K562 (cell line): ENCODE measurements at regions not wholly inside any gene's neighbourhood (a gene's known extent, or its start where the extent isn't known, plus 50 kb on each side); places are given as distances from the start of the nearest gene placed in this dataset.

Source experiments
- ATAC-seq: fragments of 200-7000 bp; cut with Tn5 transposase; 3 replicates; pipeline ENCODE4 v1.9.1; 2020; ENCODE audit warnings: moderate library complexity
- BruUV-seq: library from RNA; stranded (reverse); fragments of 400-500 nt; replicated peaks from 2 replicates; lab custom pipeline; 2021; lab: Mats Ljungman, UMichigan
- CTCF ChIA-PET: fragments of 300-600 bp; formaldehyde crosslinking; extraction: SDS; loops from one replicate; lab custom pipeline; 2021; ENCODE audit warnings: low intra/inter-chr PET ratio; lab: Yijun Ruan, JAX
- POLR2A ChIA-PET: fragments of 300-600, 350-650 bp; sonication (Branson Sonifier 250); formaldehyde crosslinking; extraction: SDS; loops from one replicate; lab custom pipeline; 2021; ENCODE audit warnings: antibody characterized with exemption, inconsistent platforms; lab: Yijun Ruan, JAX
- DNase-seq, 4 experiments: peaks; one replicate each; pipeline versions ENCODE4 v3.0.0 to v3.0.0-alpha.2; 2011 to 2018; ENCODE audit warnings: low spot score in 3 of 4, mixed read lengths in 3 of 4; ENCODE audit errors: extremely low read depth in 1 of 4
- FAIRE-seq: peaks from 2 replicates; lab custom pipeline; 2011; peaks lifted over from hg19 to GRCh38; lab: Jason Lieb, UNC
- H2AFZ ChIP-seq: 2 replicates; pipeline ENCODE4 v1.6.0; 2011; ENCODE audit warnings: low read depth, low read length, control low read depth, inconsistent platforms
- H3K27ac ChIP-seq: fragments of 200-600 bp; 3 replicates; pipeline ENCODE4 v1.8.0; 2011; ENCODE audit warnings: low read depth, mild to moderate bottlenecking, control low read depth, inconsistent platforms, low read length, moderate library complexity, mixed read lengths; ENCODE audit errors: extremely low read depth
- H3K27me3 ChIP-seq, 2 experiments: fragments of 300-600 bp in 1 of 2; 2 replicates in 1 of 2; 3 replicates in 1 of 2; pipeline versions ENCODE4 v1.6.0 to v1.8.0; 2011; ENCODE audit warnings: inconsistent platforms in 2 of 2, low read length in 2 of 2, mild to moderate bottlenecking in 1 of 2, mixed read lengths in 1 of 2, moderate library complexity in 1 of 2; ENCODE audit not compliant: control insufficient read depth in 2 of 2, insufficient read depth in 2 of 2
- H3K36me3 ChIP-seq: fragments of 300-600 bp; 3 replicates; pipeline ENCODE4 v1.8.0; 2011; ENCODE audit warnings: mild to moderate bottlenecking, low read length, inconsistent platforms; ENCODE audit not compliant: control insufficient read depth, insufficient read depth
- H3K4me1 ChIP-seq, 2 experiments: fragments of 200-600 bp in 1 of 2; replicated peaks in 1 of 2; 2 replicates in 1 of 2; 3 replicates in 1 of 2; pipeline versions ENCODE4 v1.5.1 to v1.8.0; 2011; ENCODE audit warnings: inconsistent platforms in 2 of 2, low read length in 2 of 2, mild to moderate bottlenecking in 1 of 2, mixed read lengths in 1 of 2, moderate library complexity in 1 of 2; ENCODE audit not compliant: control insufficient read depth in 2 of 2, insufficient read depth in 2 of 2
- H3K4me2 ChIP-seq: 2 replicates; pipeline ENCODE4 v1.6.1; 2011; ENCODE audit warnings: low read length, control low read depth, inconsistent platforms, mixed read lengths; ENCODE audit not compliant: insufficient read depth
- H3K4me3 ChIP-seq: fragments of 200-600 bp; sonication (generic), shearing (Covaris generic); 2 replicates; pipeline ENCODE4 v1.5.1; 2016; ENCODE audit warnings: control low read depth, inconsistent platforms
- H3K79me2 ChIP-seq: fragments of 200-600 bp; 3 replicates; pipeline ENCODE4 v1.8.0; 2011; ENCODE audit warnings: low read length, inconsistent platforms; ENCODE audit not compliant: control insufficient read depth, insufficient read depth
- H3K9ac ChIP-seq, 2 experiments: 2 replicates each; pipeline versions ENCODE4 v1.6.0 to v1.6.1; 2011; ENCODE audit warnings: low read depth in 2 of 2, low read length in 2 of 2, control low read depth in 1 of 2, inconsistent platforms in 1 of 2, mild to moderate bottlenecking in 1 of 2, mixed read lengths in 1 of 2; ENCODE audit not compliant: insufficient read depth in 1 of 2
- H3K9me1 ChIP-seq: one replicate; pipeline ENCODE4 v1.6.0; 2011; ENCODE audit warnings: inconsistent platforms, mild to moderate bottlenecking, low read length, moderate library complexity; ENCODE audit not compliant: control insufficient read depth, insufficient read depth
- H3K9me3 ChIP-seq: replicated peaks from 2 replicates; pipeline ENCODE4 v1.5.1; 2011; ENCODE audit warnings: low read depth, low read length, inconsistent platforms; ENCODE audit not compliant: control insufficient read depth, insufficient read depth
- H4K20me1 ChIP-seq: replicated peaks from 2 replicates; pipeline ENCODE4 v1.6.1; 2011; ENCODE audit warnings: low read length, inconsistent platforms, mixed read lengths; ENCODE audit not compliant: control insufficient read depth, insufficient read depth
- CGGBP1 ChIP-seq: fragments of 250-450 bp; sonication (Bioruptor Pico); IDR thresholded peaks from 2 replicates; pipeline ENCODE4 v1.9.0; 2021; ENCODE audit warnings: mild to moderate bottlenecking
- DIDO1 ChIP-seq: fragments of 450-650 bp; IDR thresholded peaks from 2 replicates; pipeline ENCODE4 v1.6.1; 2016; ENCODE audit warnings: low read depth, missing biosample characterization, missing genetic modification characterization
- E2F8 ChIP-seq: fragments of 450-650 bp; IDR thresholded peaks from 2 replicates; pipeline ENCODE4 v1.7.1; 2018; ENCODE audit warnings: mild to moderate bottlenecking, low read depth; ENCODE audit not compliant: partially characterized antibody
- FOXA3 ChIP-seq, 2 experiments: fragments of 450-650 bp in 1 of 2; sonication (generic) in 1 of 2; formaldehyde crosslinking; IDR thresholded peaks in 1 of 2; conservative IDR thresholded peaks in 1 of 2; 2 replicates each; pipeline versions ENCODE4 v1.4.0 to v1.8.0; 2020 to 2022; ENCODE audit warnings: mild to moderate bottlenecking in 2 of 2, missing genetic modification reagents in 1 of 2
- HNRNPH1 ChIP-seq: fragments of 200-400 bp; formaldehyde crosslinking; optimal IDR thresholded peaks from 2 replicates; pipeline ENCODE3; 2017; ENCODE audit warnings: low read depth, mild to moderate bottlenecking, low read length, moderate library complexity
- SAFB2 ChIP-seq: fragments of 200-400 bp; formaldehyde crosslinking; IDR thresholded peaks from 2 replicates; pipeline ENCODE4 v1.6.1; 2018; ENCODE audit warnings: borderline replicate concordance, low read length, low read depth, moderate library complexity; ENCODE audit not compliant: severe bottlenecking
- SRSF9 ChIP-seq: fragments of 200-400 bp; formaldehyde crosslinking; IDR thresholded peaks from 2 replicates; pipeline ENCODE4 v1.6.1; 2017; ENCODE audit warnings: low read depth, low read length, borderline replicate concordance
- VEZF1 ChIP-seq: fragments of 200-800 bp; sonication (Bioruptor generic); IDR thresholded peaks from 2 replicates; pipeline ENCODE4 v1.6.1; 2017; ENCODE audit warnings: missing genetic modification characterization, missing compliant biosample characterization
- ZKSCAN3 ChIP-seq: fragments of 250-450 bp; sonication (Bioruptor Pico); IDR thresholded peaks from 2 replicates; pipeline ENCODE4 v1.4.0; 2020
- ZNF274 ChIP-seq: IDR thresholded peaks from 2 replicates; pipeline ENCODE4 v1.6.1; 2011; ENCODE audit warnings: low read depth, mild to moderate bottlenecking, low read length, moderate library complexity, borderline replicate concordance
- WGBS: fragments of 100-300 bp; shearing (Covaris generic); methylation state at CpG from one replicate; pipeline ENCODE4 v1.1.6; 2016; ENCODE audit warnings: low coverage, mixed read lengths; ENCODE audit not compliant: insufficient coverage; ENCODE audit errors: missing lambda C conversion rate; 5-methylcytosine and 5-hydroxymethylcytosine counted together
- in situ Hi-C: fragments of 300-500 bp; cut with MboI; formaldehyde crosslinking; loops from 4 replicates; pipeline ENCODE4 v1.15.0; 2018; ENCODE audit warnings: inconsistent platforms, mixed read lengths
- intact Hi-C: fragments of 100-400 bp; cut with micrococcal nuclease; formaldehyde crosslinking; loops from 2 replicates; pipeline ENCODE4 v1.14.2; 2022

GRCh38 chr13:46489586-46490023 lies 63.4 kb upstream of the LRCH1 start:
- ATAC-seq (no peak), DNase-seq (no peak), FAIRE-seq (no peak)
- Histone ChIP-seq H3K27me3 (peaks cover 0 to 9% of the 10 kb centered on the region in 2 experiments; a peak in 1 of 5 replicates), H3K9me3 (no peaks in the 10 kb centered on the region), H3K4me1 (no peaks in the 10 kb centered on the region), H3K9ac (no peak overlapping the region), H3K36me3 (no peaks in the 10 kb centered on the region), H3K4me3 (no peak overlapping the region), H4K20me1 (no peaks in the 10 kb centered on the region), H3K9me1 (no peaks in the 10 kb centered on the region), H3K4me2 (no peak overlapping the region), H3K27ac (no peak overlapping the region), H2AFZ (no peak overlapping the region), H3K79me2 (no peaks in the 10 kb centered on the region)
- ChIA-PET POLR2A (interaction anchor here (0.7 kb wide), 1 partner anchor 166 kb away, joined by 3 read pairs; no protein-coding TSS in a partner anchor), CTCF (no interaction called here)
- in situ Hi-C loops: loop anchor here (10.0 kb wide), 1 partner anchor 235 kb away; no protein-coding TSS in a partner anchor
- no TSS peak for BruUV-seq
- WGBS: 3% methylated on average over 5 of the region's 5 CpGs
- intact Hi-C loops: no loop called here
- TF ChIP-seq HNRNPH1: no peak
- no peak for TF ChIP-seq SAFB2
- no peak for TF ChIP-seq FOXA3 (CRISPR knock-in tag; conservative IDR thresholded peaks at IDR 0.05 in 1 of 2, IDR thresholded peaks at IDR 0.05 in 1 of 2)
- no peak for TF ChIP-seq ZKSCAN3 (CRISPR knock-in tag)
- no peak for TF ChIP-seq SRSF9
- no peak for TF ChIP-seq DIDO1 (tag)
- TF ChIP-seq, all 486 proteins: peak for 0

GRCh38 chr13:46487748-46488147 lies 65.2 kb upstream of the LRCH1 start:
- ATAC-seq (no peak), FAIRE-seq (no peak), DNase-seq (no peak)
- no peak overlapping the region for H3K9ac ChIP-seq
- no peaks in the 10 kb centered on the region for H4K20me1 ChIP-seq
- H3K9me1 ChIP-seq: no peaks in the 10 kb centered on the region
- intact Hi-C loops (no loop called here), in situ Hi-C loops (loop anchor here (10.0 kb wide), 1 partner anchor 237 kb away; no protein-coding TSS in a partner anchor)
- 0% methylated on average over 1 of the region's 1 CpG for WGBS
- no TSS peak for BruUV-seq
- no peak overlapping the region for H2AFZ ChIP-seq
- no peak overlapping the region for H3K4me3 ChIP-seq
- no peaks in the 10 kb centered on the region; the same call in 1 of the 2 replicates for H3K9me3 ChIP-seq
- H3K79me2 ChIP-seq: no peaks in the 10 kb centered on the region
- H3K4me1 ChIP-seq: no peaks in the 10 kb centered on the region
- H3K27me3 ChIP-seq: peaks cover 0 to 9% of the 10 kb centered on the region in 2 experiments; a peak in 1 of 5 replicates
- H3K4me2 ChIP-seq: no peak overlapping the region
- no peaks in the 10 kb centered on the region for H3K36me3 ChIP-seq
- ChIA-PET CTCF (no interaction called here), POLR2A (no interaction called here)
- H3K27ac ChIP-seq: no peak overlapping the region
- TF ChIP-seq FOXA3 (CRISPR knock-in tag; conservative IDR thresholded peaks at IDR 0.05 in 1 of 2, IDR thresholded peaks at IDR 0.05 in 1 of 2): no peak
- no peak for TF ChIP-seq E2F8
- TF ChIP-seq VEZF1 (CRISPR knock-in tag): no peak
- TF ChIP-seq ZNF274: no peak
- TF ChIP-seq CGGBP1: no peak
